PC-3 (cell line): ENCODE measurements at regions not wholly inside any gene's neighbourhood (a gene's known extent, or its start where the extent isn't known, plus 50 kb on each side); places are given as distances from the start of the nearest gene placed in this dataset.
A peak's percentile ranks its signal among the peaks of the same experiment; 100 is the strongest.

Experiments used
- ATAC-seq: fragments of 200-7000 bp; cut with Tn5 transposase; 2 replicates; pipeline ENCODE4 v1.9.1; 2020; ENCODE audit warnings: mild to moderate bottlenecking, moderate library complexity
- BruUV-seq: library from RNA; stranded (reverse); fragments of 400-500 nt; replicated peaks from 2 replicates; lab custom pipeline; 2021; lab: Mats Ljungman, UMichigan
- CTCF ChIA-PET: fragments of 300-600 bp; sonication (Branson Sonifier 250); formaldehyde crosslinking; loops from one replicate; lab custom pipeline; 2022; ENCODE audit warnings: antibody characterized with exemption; lab: Charles Lee
- POLR2A ChIA-PET: fragments of 300-600 bp; sonication (Branson Sonifier 250); formaldehyde crosslinking; loops from one replicate; lab custom pipeline; 2022; ENCODE audit warnings: antibody characterized with exemption; ENCODE audit not compliant: unreplicated experiment; lab: Charles Lee
- DNase-seq: peaks from one replicate; pipeline ENCODE4 v3.0.0-alpha.2; 2015
- H2AFZ ChIP-seq: fragments of 300-600 bp; sonication (generic); 2 replicates; pipeline ENCODE4 v1.6.0; 2016; ENCODE audit warnings: antibody characterized with exemption, low read length
- H3F3A ChIP-seq: fragments of 300-600 bp; sonication (generic); one replicate; pipeline ENCODE4 v1.6.0; 2017; ENCODE audit warnings: antibody characterized with exemption, low read length, control low read depth, mild to moderate bottlenecking; ENCODE audit not compliant: unreplicated experiment
- H3K27ac ChIP-seq: fragments of 300-600 bp; sonication (generic); 2 replicates; pipeline ENCODE4 v1.5.1; 2016; ENCODE audit warnings: mild to moderate bottlenecking, low read length
- H3K27me3 ChIP-seq: fragments of 300-600 bp; sonication (generic); 2 replicates; pipeline ENCODE4 v1.6.1; 2016; ENCODE audit warnings: low read length, mixed read lengths
- H3K36me3 ChIP-seq: fragments of 300-600 bp; sonication (generic); 2 replicates; pipeline ENCODE4 v1.6.1; 2016; ENCODE audit warnings: low read depth, mixed run types, low read length, mixed read lengths
- H3K4me1 ChIP-seq: fragments of 300-600 bp; sonication (generic); 2 replicates; pipeline ENCODE4 v1.5.1; 2016; ENCODE audit warnings: low read length; ENCODE audit not compliant: insufficient read depth
- H3K4me2 ChIP-seq: fragments of 300-600 bp; sonication (generic); 2 replicates; pipeline ENCODE4 v1.6.0; 2016; ENCODE audit warnings: low read length
- H3K4me3 ChIP-seq: fragments of 300-600 bp; sonication (generic); 2 replicates; pipeline ENCODE4 v1.5.1; 2016; ENCODE audit warnings: mild to moderate bottlenecking, low read length, mixed read lengths
- H3K79me2 ChIP-seq: fragments of 300-600 bp; sonication (generic); 2 replicates; pipeline ENCODE4 v1.6.1; 2017; ENCODE audit warnings: low read length, mixed read lengths
- H3K9ac ChIP-seq: fragments of 300-600 bp; sonication (generic); 2 replicates; pipeline ENCODE4 v1.6.0; 2016; ENCODE audit warnings: mild to moderate bottlenecking, low read length
- H3K9me2 ChIP-seq: fragments of 300-600 bp; sonication (generic); replicated peaks from 2 replicates; pipeline ENCODE4 v1.6.1; 2016; ENCODE audit warnings: mixed run types, low read length, mixed read lengths
- H3K9me3 ChIP-seq: fragments of 300-600 bp; sonication (generic); 2 replicates; pipeline ENCODE4 v1.6.1; 2016; ENCODE audit warnings: low read length, mixed read lengths
- H4K20me1 ChIP-seq: fragments of 300-600 bp; sonication (generic); 2 replicates; pipeline ENCODE4 v1.6.1; 2016; ENCODE audit warnings: low read length, mixed read lengths
- CTCF ChIP-seq: fragments of 300-600 bp; sonication (generic); conservative IDR thresholded peaks from 2 replicates; pipeline ENCODE4 v1.5.1; 2017; ENCODE audit warnings: antibody characterized with exemption, low read depth, mild to moderate bottlenecking, low read length
- EZH2 ChIP-seq: fragments of 300-600 bp; sonication (generic); IDR thresholded peaks from one replicate; pipeline ENCODE4 v1.6.1; 2017; ENCODE audit warnings: antibody characterized with exemption, mild to moderate bottlenecking, low read length; ENCODE audit not compliant: unreplicated experiment
- EZH2phosphoT487 ChIP-seq: fragments of 300-600 bp; sonication (generic); IDR thresholded peaks from 2 replicates; pipeline ENCODE4 v1.6.1; 2018; ENCODE audit warnings: mild to moderate bottlenecking, antibody characterized with exemption, low read length, borderline replicate concordance
- intact Hi-C: fragments of 100-400 bp; cut with micrococcal nuclease; formaldehyde crosslinking; loops from 2 replicates; pipeline ENCODE4 v1.9.0; 2023

- H2AFZ ChIP-seq, result no peak overlapping the region
Observed at GRCh38 chr18:2173486-2173885, 397.8 kb downstream of the METTL4 start.

GRCh38 chr18:2178036-2178435 lies 393.3 kb downstream of the METTL4 start:
- Histone ChIP-seq H3K4me2 (no peak overlapping the region), H3K36me3 (no peaks in the 10 kb centered on the region), H3F3A (no peaks in the 10 kb centered on the region), H3K4me1 (peaks cover 8% of the 10 kb centered on the region; the same call in 1 of the 2 replicates), H3K9ac (no peak overlapping the region), H3K79me2 (no peaks in the 10 kb centered on the region), H3K9me3 (no peaks in the 10 kb centered on the region), H3K27me3 (no peaks in the 10 kb centered on the region), H3K27ac (no peak overlapping the region), H3K4me3 (no peak overlapping the region), H3K9me2 (no peaks in the 10 kb centered on the region), H2AFZ (no peak overlapping the region), H4K20me1 (no peaks in the 10 kb centered on the region)
- intact Hi-C loops, result no loop called here
- POLR2A ChIA-PET, result no interaction called here
- ATAC-seq (no peak), DNase-seq (no peak)
- no TSS peak for BruUV-seq
- CTCF ChIA-PET, result no interaction called here
- TF ChIP-seq EZH2phosphoT487 (no peak), CTCF (no peak), EZH2 (no peak)

More at GRCh38 chr18:2173486-2173885, 397.8 kb downstream of the METTL4 start:
- Histone ChIP-seq H3K4me1 (peaks cover 26% of the 10 kb centered on the region), H3K9me2 (no peaks in the 10 kb centered on the region), H3K27me3 (no peaks in the 10 kb centered on the region), H3K79me2 (no peaks in the 10 kb centered on the region), H3F3A (no peaks in the 10 kb centered on the region), H3K36me3 (no peaks in the 10 kb centered on the region), H3K4me2 (no peak overlapping the region), H3K9me3 (no peaks in the 10 kb centered on the region), H3K4me3 (no peak overlapping the region), H3K9ac (no peak overlapping the region), H3K27ac (peak overlapping the region; percentile 42; the same call in 1 of the 2 replicates), H4K20me1 (no peaks in the 10 kb centered on the region)
- ATAC-seq (peak; percentile 38), DNase-seq (peak; percentile 59)
- BruUV-seq, result no TSS peak
- POLR2A ChIA-PET, result no interaction called here
- CTCF ChIA-PET, result no interaction called here
- TF ChIP-seq CTCF (no peak), EZH2 (no peak), EZH2phosphoT487 (no peak)
- intact Hi-C loops, result no loop called here

GRCh38 chr18:2179498-2180183 lies 391.7 kb downstream of the METTL4 start:
- H3K9me3 ChIP-seq, result no peaks in the 10 kb centered on the region
- no peak overlapping the region for H3K27ac ChIP-seq
- H3K79me2 ChIP-seq, result no peaks in the 10 kb centered on the region
- H3F3A ChIP-seq, result no peaks in the 10 kb centered on the region
- no peaks in the 10 kb centered on the region for H3K36me3 ChIP-seq
- DNase-seq (no peak), ATAC-seq (no peak)
- H4K20me1 ChIP-seq, result no peaks in the 10 kb centered on the region
- ChIA-PET POLR2A (no interaction called here), CTCF (no interaction called here)
- H3K4me1 ChIP-seq, result no peaks in the 10 kb centered on the region
- TF ChIP-seq EZH2phosphoT487, result no peak
- no peak for TF ChIP-seq CTCF
- no peak for TF ChIP-seq EZH2
- H3K4me3 ChIP-seq, result no peak overlapping the region
- no peaks in the 10 kb centered on the region for H3K9me2 ChIP-seq
- H2AFZ ChIP-seq, result no peak overlapping the region
- no peak overlapping the region for H3K4me2 ChIP-seq
- BruUV-seq, result no TSS peak
- H3K27me3 ChIP-seq, result no peaks in the 10 kb centered on the region
- H3K9ac ChIP-seq, result no peak overlapping the region
- intact Hi-C loops, result loop anchor here (2.0 kb wide), 1 partner anchor 43 kb away; no protein-coding TSS in a partner anchor
